ENCODE measurements at regions not wholly inside any gene's neighbourhood (a gene's known extent, or its start where the extent isn't known, plus 50 kb on each side); places are given as distances from the start of the nearest gene placed in this dataset.

DNA sequence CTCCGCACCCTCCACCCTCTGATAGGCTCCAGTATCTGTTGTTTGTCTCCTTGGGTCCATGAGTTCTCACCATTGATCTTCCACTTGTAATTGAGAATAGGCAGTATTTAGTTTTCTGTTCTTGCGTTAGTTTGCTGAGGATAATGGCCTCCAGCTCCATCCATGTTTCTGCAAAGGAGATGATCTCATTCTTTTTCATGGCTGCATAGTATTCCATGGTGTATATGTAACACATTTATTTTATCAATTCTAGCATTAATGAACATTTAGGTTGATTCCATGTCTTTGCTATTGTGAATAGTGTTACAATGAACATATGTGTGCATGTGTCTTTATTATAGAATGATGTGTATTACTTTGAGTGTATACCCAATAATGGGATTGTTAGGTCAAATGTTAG is 814.6 kb upstream of the FRG1 start:
- H3K4me3 Mint-ChIP-seq (ENCODE audit: low read depth) = no peak overlapping the region
- peaks cover 7% of the 10 kb centered on the region for H3K9me3 Mint-ChIP-seq (ENCODE audit: low read depth)
- no peak for DNase-seq (ENCODE audit: low spot score, unreplicated experiment)
- peaks cover 2% of the 10 kb centered on the region for H3K36me3 Mint-ChIP-seq (ENCODE audit: insufficient read depth)
- TF ChIP-seq, protein P1, sequence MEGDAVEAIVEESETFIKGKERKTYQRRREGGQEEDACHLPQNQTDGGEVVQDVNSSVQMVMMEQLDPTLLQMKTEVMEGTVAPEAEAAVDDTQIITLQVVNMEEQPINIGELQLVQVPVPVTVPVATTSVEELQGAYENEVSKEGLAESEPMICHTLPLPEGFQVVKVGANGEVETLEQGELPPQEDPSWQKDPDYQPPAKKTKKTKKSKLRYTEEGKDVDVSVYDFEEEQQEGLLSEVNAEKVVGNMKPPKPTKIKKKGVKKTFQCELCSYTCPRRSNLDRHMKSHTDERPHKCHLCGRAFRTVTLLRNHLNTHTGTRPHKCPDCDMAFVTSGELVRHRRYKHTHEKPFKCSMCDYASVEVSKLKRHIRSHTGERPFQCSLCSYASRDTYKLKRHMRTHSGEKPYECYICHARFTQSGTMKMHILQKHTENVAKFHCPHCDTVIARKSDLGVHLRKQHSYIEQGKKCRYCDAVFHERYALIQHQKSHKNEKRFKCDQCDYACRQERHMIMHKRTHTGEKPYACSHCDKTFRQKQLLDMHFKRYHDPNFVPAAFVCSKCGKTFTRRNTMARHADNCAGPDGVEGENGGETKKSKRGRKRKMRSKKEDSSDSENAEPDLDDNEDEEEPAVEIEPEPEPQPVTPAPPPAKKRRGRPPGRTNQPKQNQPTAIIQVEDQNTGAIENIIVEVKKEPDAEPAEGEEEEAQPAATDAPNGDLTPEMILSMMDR (IDR thresholded peaks at IDR 0.05; ENCODE audit: unreplicated experiment) = no peak
- H3K4me1 Mint-ChIP-seq (ENCODE audit: low read depth) = peaks cover 2% of the 10 kb centered on the region
- no peak overlapping the region for H3K27ac Mint-ChIP-seq
- H3K27me3 Mint-ChIP-seq = no peaks in the 10 kb centered on the region

DNA sequence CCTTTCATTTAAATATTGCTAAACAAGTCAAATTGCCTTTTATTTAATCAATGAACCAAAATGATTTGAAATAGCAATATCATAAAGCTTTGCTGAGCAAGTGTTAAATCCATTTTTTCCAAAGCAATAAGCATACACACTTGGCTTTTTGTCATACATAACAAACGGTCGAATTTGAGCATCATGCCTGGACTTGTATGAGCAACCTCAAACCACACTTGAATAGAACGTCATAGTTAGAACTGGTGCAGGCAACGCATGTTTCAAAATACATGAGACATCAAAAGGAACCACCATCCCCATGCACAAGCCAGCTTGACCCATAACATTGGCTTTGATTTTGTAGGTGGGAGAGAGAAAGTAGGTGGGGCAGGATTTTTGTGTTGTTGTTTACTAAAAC is 812.3 kb upstream of the FRG1 start:
- no peak overlapping the region for H3K4me3 Mint-ChIP-seq (ENCODE audit: low read depth)
- H3K36me3 Mint-ChIP-seq (ENCODE audit: insufficient read depth) = no peaks in the 10 kb centered on the region
- TF ChIP-seq, protein P1 (IDR thresholded peaks at IDR 0.05; ENCODE audit: unreplicated experiment) = no peak
- no peaks in the 10 kb centered on the region for H3K9me3 Mint-ChIP-seq (ENCODE audit: low read depth)
- H3K4me1 Mint-ChIP-seq (ENCODE audit: low read depth) = peaks cover 2% of the 10 kb centered on the region
- no peaks in the 10 kb centered on the region for H3K27me3 Mint-ChIP-seq
- DNase-seq (ENCODE audit: low spot score, unreplicated experiment) = no peak
- no peak overlapping the region for H3K27ac Mint-ChIP-seq

DNA sequence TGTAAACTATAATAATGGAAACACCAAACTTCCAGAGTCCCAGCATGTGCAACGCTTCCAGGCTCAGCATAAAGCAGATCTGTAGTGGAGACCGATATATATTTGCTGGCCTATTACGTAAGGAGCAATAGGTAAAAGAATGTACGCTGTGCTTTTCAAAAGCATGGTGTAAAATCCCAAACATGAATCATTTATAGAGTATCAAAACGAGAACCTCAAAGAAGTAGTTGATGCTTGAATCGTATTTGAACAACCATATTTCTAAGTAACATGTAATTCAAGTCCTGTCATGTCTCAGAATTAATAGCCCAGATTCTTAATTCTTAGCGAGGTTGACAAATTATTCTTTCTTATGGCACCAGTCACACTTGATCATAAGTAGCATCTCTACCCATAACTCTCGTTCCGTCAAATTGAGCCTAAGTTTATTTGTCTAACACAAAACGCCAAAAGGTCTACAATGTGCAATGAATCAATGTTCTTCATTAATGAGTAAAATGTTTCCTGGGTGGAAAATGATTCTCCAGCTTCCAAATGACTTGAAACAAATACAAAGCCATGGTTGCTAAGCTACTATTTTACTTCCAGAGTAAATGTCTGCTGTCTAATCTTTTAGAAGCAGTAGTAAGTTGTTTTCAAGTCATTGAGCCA is 811.5 kb upstream of the FRG1 start:
- no peak for DNase-seq (ENCODE audit: low spot score, unreplicated experiment)
- Mint-ChIP-seq H3K9me3 (ENCODE audit: low read depth) (no peaks in the 10 kb centered on the region), H3K36me3 (ENCODE audit: insufficient read depth) (no peaks in the 10 kb centered on the region), H3K4me1 (ENCODE audit: low read depth) (peaks cover 2% of the 10 kb centered on the region), H3K27me3 (no peaks in the 10 kb centered on the region), H3K27ac (no peak overlapping the region), H3K4me3 (ENCODE audit: low read depth) (no peak overlapping the region)
- TF ChIP-seq, protein P1 (IDR thresholded peaks at IDR 0.05; ENCODE audit: unreplicated experiment) = no peak

DNA sequence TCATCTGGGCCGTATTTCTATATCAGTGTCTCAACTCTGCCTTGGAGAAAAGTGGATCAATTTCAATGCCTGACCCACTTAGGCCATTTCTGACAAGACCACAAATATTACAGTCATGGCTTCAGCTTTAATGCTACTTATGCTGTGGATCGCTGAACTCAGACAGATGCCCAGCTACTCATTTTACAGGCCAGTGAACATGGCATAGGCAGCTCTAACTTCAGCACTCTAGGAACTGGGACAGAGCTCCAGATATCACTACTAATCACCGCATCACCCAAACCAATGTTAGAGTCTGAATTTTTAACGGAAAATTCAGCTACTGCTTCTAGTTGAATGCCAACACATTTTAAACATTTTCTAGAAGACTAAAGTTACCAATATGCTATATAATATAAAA is 809.6 kb upstream of the FRG1 start:
- TF ChIP-seq, protein P1 (IDR thresholded peaks at IDR 0.05; ENCODE audit: unreplicated experiment) = no peak
- H3K27ac Mint-ChIP-seq = no peak overlapping the region

DNA sequence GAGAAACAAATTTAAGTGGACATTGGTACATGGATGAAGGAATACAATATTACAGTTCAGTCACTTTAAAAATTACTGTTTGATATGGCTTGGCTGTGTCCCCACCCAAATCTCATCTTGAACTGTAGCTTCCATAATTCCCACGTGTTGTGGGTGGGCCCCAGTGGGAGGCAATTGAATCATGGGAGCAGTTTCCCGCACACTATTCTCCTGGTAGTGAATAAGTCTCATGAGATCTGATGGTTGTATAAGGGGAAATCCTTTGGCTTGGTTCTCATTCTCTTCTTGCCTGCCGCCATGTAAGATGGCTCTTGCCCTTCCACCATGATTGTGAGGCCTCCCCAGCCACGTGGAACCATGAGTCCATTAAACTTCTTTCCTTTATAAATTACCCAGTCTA is 804.2 kb upstream of the FRG1 start:
- H3K27ac Mint-ChIP-seq = no peak overlapping the region
- H3K4me1 Mint-ChIP-seq (ENCODE audit: low read depth) = no peaks in the 10 kb centered on the region
- DNase-seq (ENCODE audit: low spot score, unreplicated experiment) = no peak
- TF ChIP-seq, protein P1 (IDR thresholded peaks at IDR 0.05; ENCODE audit: unreplicated experiment) = no peak
- H3K36me3 Mint-ChIP-seq (ENCODE audit: insufficient read depth) = no peaks in the 10 kb centered on the region
- H3K27me3 Mint-ChIP-seq = no peaks in the 10 kb centered on the region
- H3K9me3 Mint-ChIP-seq (ENCODE audit: low read depth) = peaks cover 4% of the 10 kb centered on the region
- H3K4me3 Mint-ChIP-seq (ENCODE audit: low read depth) = no peak overlapping the region

More for the DNA sequence above, 809.6 kb upstream of the FRG1 start:
- Mint-ChIP-seq H3K9me3 (ENCODE audit: low read depth) (no peaks in the 10 kb centered on the region), H3K27me3 (no peaks in the 10 kb centered on the region), H3K4me3 (ENCODE audit: low read depth) (no peak overlapping the region), H3K4me1 (ENCODE audit: low read depth) (peaks cover 2% of the 10 kb centered on the region), H3K36me3 (ENCODE audit: insufficient read depth) (no peaks in the 10 kb centered on the region)
- no peak for DNase-seq (ENCODE audit: low spot score, unreplicated experiment)
